CD14-positive monocyte (primary cell): ENCODE measurements at regions not wholly inside any gene's neighbourhood (a gene's known extent, or its start where the extent isn't known, plus 50 kb on each side); places are given as distances from the start of the nearest gene placed in this dataset.

Source experiments
- DNase-seq, 3 donors: peaks; one replicate each; pipeline ENCODE4 v3.0.0-alpha.2; 2011 to 2022
- H2AFZ ChIP-seq: 2 replicates; pipeline ENCODE4 v1.6.0; 2012; ENCODE audit warnings: mild to moderate bottlenecking, low read depth, low read length, inconsistent platforms; ENCODE audit not compliant: insufficient read depth, poor library complexity, severe bottlenecking
- H3K27ac ChIP-seq, 2 donors: 1 replicate in 1 of 2; 2 replicates in 1 of 2; pipeline ENCODE4 v1.5.1; 2012 to 2013; ENCODE audit warnings: low read length in 2 of 2, control low read depth in 1 of 2, inconsistent platforms in 1 of 2, low read depth in 1 of 2, mild to moderate bottlenecking in 1 of 2
- H3K27me3 ChIP-seq, 2 donors: one replicate each; pipeline versions ENCODE4 v1.6.0 to v1.6.1; 2011 to 2013; ENCODE audit warnings: low read length in 2 of 2; ENCODE audit not compliant: control insufficient read depth in 2 of 2, insufficient read depth in 2 of 2
- H3K36me3 ChIP-seq, 2 donors: replicated peaks in 1 of 2; 1 replicate in 1 of 2; 2 replicates in 1 of 2; pipeline versions ENCODE4 v1.5.1 to v1.6.1; 2012 to 2013; ENCODE audit warnings: low read length in 2 of 2, control low read depth in 1 of 2, inconsistent platforms in 1 of 2, mild to moderate bottlenecking in 1 of 2; ENCODE audit not compliant: insufficient read depth in 2 of 2, control insufficient read depth in 1 of 2
- H3K4me1 ChIP-seq, 2 donors: 1 replicate in 1 of 2; 2 replicates in 1 of 2; pipeline versions ENCODE4 v1.5.1 to v1.6.1; 2012 to 2013; ENCODE audit warnings: low read length in 2 of 2, control low read depth in 1 of 2, inconsistent platforms in 1 of 2, mild to moderate bottlenecking in 1 of 2, moderate library complexity in 1 of 2; ENCODE audit not compliant: insufficient read depth in 2 of 2, control insufficient read depth in 1 of 2
- H3K4me2 ChIP-seq: replicated peaks from 2 replicates; pipeline ENCODE3; 2012; ENCODE audit warnings: low read length, moderate library complexity, mild to moderate bottlenecking; ENCODE audit not compliant: poor library complexity, severe bottlenecking; ENCODE audit errors: extremely low read depth
- H3K4me3 ChIP-seq, 3 experiments: fragments of 200-600 bp in 1 of 3; sonication (generic) in 1 of 3; replicated peaks in 1 of 3; 1 replicate in 2 of 3; 2 replicates in 1 of 3; pipeline ENCODE4 v1.5.1; 2011 to 2013; ENCODE audit warnings: low read length in 3 of 3, mild to moderate bottlenecking in 3 of 3, control low read depth in 2 of 3, low read depth in 2 of 3, inconsistent platforms in 1 of 3, moderate library complexity in 1 of 3
- H3K79me2 ChIP-seq: 2 replicates; pipeline ENCODE4 v1.6.0; 2012; ENCODE audit warnings: mild to moderate bottlenecking, control low read depth, inconsistent platforms, low read length, moderate library complexity; ENCODE audit not compliant: insufficient read depth
- H3K9ac ChIP-seq: 2 replicates; pipeline ENCODE4 v1.6.0; 2017; ENCODE audit warnings: low read length, mild to moderate bottlenecking; ENCODE audit not compliant: insufficient read depth, poor library complexity, severe bottlenecking
- H3K9me3 ChIP-seq, 2 donors: replicated peaks in 1 of 2; 1 replicate in 1 of 2; 2 replicates in 1 of 2; pipeline versions ENCODE4 v1.5.1 to v1.6.1; 2012 to 2013; ENCODE audit warnings: low read length in 2 of 2, control low read depth in 1 of 2; ENCODE audit not compliant: control insufficient read depth in 1 of 2, insufficient read depth in 1 of 2
- H4K20me1 ChIP-seq: 2 replicates; pipeline ENCODE4 v1.6.0; 2012; ENCODE audit warnings: mild to moderate bottlenecking, low read length, control low read depth, moderate library complexity; ENCODE audit not compliant: insufficient read depth
- H3K27ac Mint-ChIP-seq, 7 donors: one replicate each; pipeline ENCODE4 v1.8.0; 2020; ENCODE audit warnings: mild to moderate bottlenecking in 7 of 7, mixed read lengths in 7 of 7, moderate library complexity in 6 of 7, inconsistent platforms in 2 of 7
- H3K27me3 Mint-ChIP-seq, 3 donors: one replicate each; pipeline ENCODE4 v1.8.0; 2021 to 2022; ENCODE audit warnings: low read depth in 3 of 3, mild to moderate bottlenecking in 3 of 3, mixed read lengths in 3 of 3, moderate library complexity in 3 of 3, inconsistent platforms in 1 of 3
- H3K36me3 Mint-ChIP-seq, 2 donors: one replicate each; pipeline ENCODE4 v1.8.0; 2020; ENCODE audit warnings: mixed read lengths in 2 of 2, inconsistent platforms in 1 of 2, mild to moderate bottlenecking in 1 of 2
- H3K4me1 Mint-ChIP-seq: one replicate; pipeline ENCODE4 v1.8.0; 2020; ENCODE audit warnings: mild to moderate bottlenecking, mixed read lengths
- H3K4me3 Mint-ChIP-seq, 2 donors: one replicate each; pipeline ENCODE4 v1.8.0; 2020; ENCODE audit warnings: mild to moderate bottlenecking in 2 of 2, mixed read lengths in 2 of 2, moderate library complexity in 1 of 2
- H3K9me3 Mint-ChIP-seq, 7 donors: one replicate each; pipeline ENCODE4 v1.8.0; 2020 to 2022; ENCODE audit warnings: mixed read lengths in 7 of 7, mild to moderate bottlenecking in 6 of 7, moderate library complexity in 6 of 7, inconsistent platforms in 2 of 7
- CTCF ChIP-seq: fragments of 200-600 bp; IDR thresholded peaks from one replicate; pipeline ENCODE4 v1.8.0; 2022; ENCODE audit warnings: antibody characterized with exemption, mild to moderate bottlenecking
- WGBS: methylation state at CpG from one replicate; pipeline ENCODE4 v1.1.5; 2013; ENCODE audit warnings: missing lambda C conversion rate; ENCODE audit not compliant: insufficient coverage; 5-methylcytosine and 5-hydroxymethylcytosine counted together
- intact Hi-C, 2 donors: fragments of 100-400 bp; cut with micrococcal nuclease; formaldehyde crosslinking; loops; one replicate each; pipeline versions ENCODE4 v1.15.0 to v1.15.1; 2023

- intact Hi-C loops: no loop called here
- Histone ChIP-seq H3K4me2 (no peak overlapping the region), H3K4me3 (no peak overlapping the region), H3K4me1 (no peaks in the 10 kb centered on the region), H3K27ac (no peak overlapping the region), H3K79me2 (no peaks in the 10 kb centered on the region), H3K9ac (no peak overlapping the region), H3K27me3 (no peaks in the 10 kb centered on the region), H2AFZ (no peak overlapping the region), H3K36me3 (no peaks in the 10 kb centered on the region), H3K9me3 (peaks cover 1 to 7% of the 10 kb centered on the region in 2 donors), H4K20me1 (no peaks in the 10 kb centered on the region)
- Mint-ChIP-seq H3K4me1 (no peaks in the 10 kb centered on the region), H3K4me3 (no peak overlapping the region), H3K27me3 (peaks cover 0 to 3% (median 0%) of the 10 kb centered on the region in 3 donors), H3K36me3 (no peaks in the 10 kb centered on the region), H3K27ac (no peak overlapping the region), H3K9me3 (peaks cover 0 to 8% (median 2%) of the 10 kb centered on the region in 7 donors)
- no peak for DNase-seq
- TF ChIP-seq CTCF: no peak
- WGBS: no CpG with 5 or more reads among the region's 1 CpG
Measured at GRCh38 chr3:83496462-83496861, 1462.3 kb upstream of the CADM2 start.

DNA sequence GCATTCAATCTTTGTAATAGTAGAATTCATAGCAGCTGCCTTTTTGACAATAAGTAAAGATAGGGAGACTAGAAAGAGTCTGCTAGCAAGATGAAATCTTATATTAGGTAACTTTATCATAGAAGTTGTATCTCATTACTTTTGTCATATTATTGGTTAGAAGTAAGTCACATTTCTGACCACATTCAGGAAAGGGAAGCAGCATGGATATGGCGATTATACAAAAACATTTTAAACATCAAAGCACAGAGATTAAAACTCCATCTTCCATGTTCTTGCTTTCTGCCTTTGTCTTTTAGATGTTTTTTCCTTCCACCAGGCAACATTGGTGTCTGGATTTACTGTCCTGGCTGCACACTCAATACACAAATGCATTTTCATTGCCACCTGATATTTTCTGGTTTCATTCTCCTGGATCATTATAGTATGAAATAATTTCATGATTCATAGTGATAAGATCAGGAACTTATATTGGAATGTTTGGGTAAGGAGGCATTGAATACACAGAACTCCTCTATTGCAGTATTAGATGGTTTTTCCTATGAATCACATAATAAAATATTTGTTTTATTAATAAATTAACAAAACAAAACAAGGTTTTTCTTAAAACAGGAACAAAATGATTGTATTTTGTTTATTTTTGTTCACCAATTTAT, 1460.3 kb upstream of the CADM2 start:
- Histone ChIP-seq H3K79me2 (no peaks in the 10 kb centered on the region), H3K4me1 (no peaks in the 10 kb centered on the region), H3K4me2 (no peak overlapping the region), H2AFZ (no peak overlapping the region), H3K36me3 (no peaks in the 10 kb centered on the region), H3K9ac (no peak overlapping the region), H4K20me1 (no peaks in the 10 kb centered on the region), H3K4me3 (no peak overlapping the region), H3K9me3 (peaks cover 17 to 27% of the 10 kb centered on the region in 2 donors), H3K27me3 (no peaks in the 10 kb centered on the region), H3K27ac (no peak overlapping the region)
- no peaks in the 10 kb centered on the region for H3K36me3 Mint-ChIP-seq
- peaks cover 0 to 3% (median 0%) of the 10 kb centered on the region in 3 donors for H3K27me3 Mint-ChIP-seq
- H3K4me3 Mint-ChIP-seq: no peak overlapping the region
- 0% methylated on average over 1 of the region's 1 CpG for WGBS
- H3K4me1 Mint-ChIP-seq: no peaks in the 10 kb centered on the region
- peaks cover 0 to 18% (median 7%) of the 10 kb centered on the region in 7 donors for H3K9me3 Mint-ChIP-seq
- H3K27ac Mint-ChIP-seq: no peak overlapping the region
- no peak for DNase-seq
- no peak for TF ChIP-seq CTCF
- intact Hi-C loops: no loop called here
